Neural progenitor cell (in vitro differentiated cells): ENCODE measurements at regions not wholly inside any gene's neighbourhood (a gene's known extent, or its start where the extent isn't known, plus 50 kb on each side); places are given as distances from the start of the nearest gene placed in this dataset.
A peak's percentile ranks its signal among the peaks of the same experiment; 100 is the strongest.

Experiments used
- DNase-seq: peaks from one replicate; pipeline ENCODE4 v3.0.0-alpha.2; 2016; ENCODE audit warnings: low spot score
- H2AFZ ChIP-seq: fragments of 200-600 bp; sonication (generic); replicated peaks from 2 replicates; pipeline ENCODE4 v1.6.1; 2016; ENCODE audit warnings: antibody characterized with exemption
- H3F3A ChIP-seq: fragments of 200-600 bp; sonication (generic); 2 replicates; pipeline ENCODE4 v1.6.1; 2016; ENCODE audit warnings: antibody characterized with exemption, low read depth
- H3K27ac ChIP-seq: fragments of 200-600 bp; sonication (generic); 2 replicates; pipeline ENCODE4 v1.5.1; 2016; ENCODE audit warnings: mild to moderate bottlenecking
- H3K27me3 ChIP-seq: fragments of 200-600 bp; sonication (generic); 2 replicates; pipeline ENCODE4 v1.6.1; 2016; ENCODE audit warnings: mild to moderate bottlenecking, moderate library complexity
- H3K36me3 ChIP-seq: fragments of 200-600 bp; sonication (generic); 2 replicates; pipeline ENCODE4 v1.5.1; 2016
- H3K4me1 ChIP-seq: fragments of 200-600 bp; sonication (generic); 2 replicates; pipeline ENCODE4 v1.6.1; 2016; ENCODE audit warnings: mixed run types
- H3K4me2 ChIP-seq: fragments of 200-600 bp; sonication (generic); 2 replicates; pipeline ENCODE4 v1.6.1; 2016
- H3K4me3 ChIP-seq: fragments of 200-600 bp; sonication (generic); 2 replicates; pipeline ENCODE4 v1.5.1; 2016
- H3K79me2 ChIP-seq: fragments of 200-600 bp; sonication (generic); 2 replicates; pipeline ENCODE4 v1.6.1; 2016; ENCODE audit warnings: low read depth
- H3K9ac ChIP-seq: fragments of 200-600 bp; sonication (generic); 2 replicates; pipeline ENCODE4 v1.6.1; 2016
- H3K9me3 ChIP-seq: fragments of 200-600 bp; sonication (generic); 2 replicates; pipeline ENCODE4 v1.5.1; 2016; ENCODE audit warnings: low read depth
- H4K20me1 ChIP-seq: fragments of 200-600 bp; sonication (generic); 2 replicates; pipeline ENCODE4 v1.6.1; 2016; ENCODE audit warnings: low read depth
- H3K27ac Mint-ChIP-seq: 3 replicates; pipeline ENCODE4 v1.8.0; 2021; ENCODE audit warnings: mixed read lengths
- H3K27me3 Mint-ChIP-seq: 2 replicates; pipeline ENCODE4 v1.8.0; 2022; ENCODE audit warnings: low read depth, mild to moderate bottlenecking, inconsistent platforms, moderate library complexity, mixed read lengths; ENCODE audit not compliant: insufficient read depth
- H3K36me3 Mint-ChIP-seq: 3 replicates; pipeline ENCODE4 v1.8.0; 2021; ENCODE audit warnings: mixed read lengths
- H3K4me1 Mint-ChIP-seq: 3 replicates; pipeline ENCODE4 v1.8.0; 2021; ENCODE audit warnings: mixed read lengths
- H3K4me3 Mint-ChIP-seq: 3 replicates; pipeline ENCODE4 v1.8.0; 2021; ENCODE audit warnings: mild to moderate bottlenecking, moderate library complexity, mixed read lengths
- H3K9me3 Mint-ChIP-seq: 3 replicates; pipeline ENCODE4 v1.8.0; 2020; ENCODE audit warnings: mixed read lengths
- CTCF ChIP-seq: fragments of 200-600 bp; sonication (generic); IDR thresholded peaks from 2 replicates; pipeline ENCODE4 v1.5.1; 2017; ENCODE audit warnings: antibody characterized with exemption, mild to moderate bottlenecking
- EZH2 ChIP-seq: fragments of 200-600 bp; sonication (generic); IDR thresholded peaks from 2 replicates; pipeline ENCODE4 v1.6.1; 2017; ENCODE audit warnings: antibody characterized with exemption, mild to moderate bottlenecking, moderate library complexity
- EZH2phosphoT487 ChIP-seq: fragments of 200-600 bp; sonication (generic); IDR thresholded peaks from 2 replicates; pipeline ENCODE4 v1.6.1; 2017; ENCODE audit warnings: antibody characterized with exemption

DNA sequence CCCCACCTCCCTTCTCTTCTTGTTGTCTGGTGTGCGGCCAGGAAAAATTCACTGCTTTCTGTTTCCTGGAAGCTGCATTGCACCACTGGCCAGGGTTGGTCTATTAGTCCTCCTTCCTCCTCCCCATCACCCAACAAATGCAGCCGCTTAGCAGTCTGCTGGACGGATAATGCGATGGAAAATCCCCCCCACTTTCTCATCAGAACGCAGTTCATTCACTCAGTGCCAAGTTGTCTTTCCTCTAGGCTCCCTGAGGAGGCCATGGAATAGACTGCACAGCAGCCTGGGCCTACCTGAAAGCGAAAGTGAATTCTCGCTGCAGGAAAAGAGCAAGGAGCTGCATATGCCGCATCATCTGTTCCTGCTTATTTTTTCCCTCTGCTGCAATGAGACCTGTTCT is 513.6 kb downstream of the METTL15 start:
- H3K4me1 ChIP-seq: peaks cover 1% of the 10 kb centered on the region
- H3K4me2 ChIP-seq: no peak overlapping the region
- Mint-ChIP-seq H3K36me3 (no peaks in the 10 kb centered on the region), H3K4me3 (peak overlapping the region; percentile 42), H3K9me3 (peaks cover 1% of the 10 kb centered on the region), H3K27ac (no peak overlapping the region), H3K27me3 (no peaks in the 10 kb centered on the region), H3K4me1 (peaks cover 8% of the 10 kb centered on the region)
- H3K9me3 ChIP-seq: no peaks in the 10 kb centered on the region
- TF ChIP-seq EZH2 (no peak), CTCF (no peak), EZH2phosphoT487 (no peak)
- H3K27ac ChIP-seq: no peak overlapping the region
- no peak overlapping the region for H2AFZ ChIP-seq
- no peak overlapping the region for H3K4me3 ChIP-seq
- no peaks in the 10 kb centered on the region for H3K27me3 ChIP-seq
- no peaks in the 10 kb centered on the region for H4K20me1 ChIP-seq
- H3K36me3 ChIP-seq: no peaks in the 10 kb centered on the region
- H3K9ac ChIP-seq: no peak overlapping the region
- H3F3A ChIP-seq: no peaks in the 10 kb centered on the region
- DNase-seq: no peak
- no peaks in the 10 kb centered on the region for H3K79me2 ChIP-seq

GRCh38 chr11:28619846-28620540 is 511.8 kb downstream of the METTL15 start:
- Mint-ChIP-seq H3K36me3 (no peaks in the 10 kb centered on the region), H3K4me1 (peaks cover 19% of the 10 kb centered on the region), H3K9me3 (peaks cover 1% of the 10 kb centered on the region), H3K27ac (no peak overlapping the region), H3K4me3 (no peak overlapping the region), H3K27me3 (no peaks in the 10 kb centered on the region)
- Histone ChIP-seq H3K27me3 (no peaks in the 10 kb centered on the region), H3K4me1 (peaks cover 15% of the 10 kb centered on the region), H4K20me1 (no peaks in the 10 kb centered on the region), H3K36me3 (no peaks in the 10 kb centered on the region), H3K27ac (no peak overlapping the region), H3K79me2 (no peaks in the 10 kb centered on the region), H3K9me3 (no peaks in the 10 kb centered on the region), H3K9ac (no peak overlapping the region), H3K4me3 (no peak overlapping the region), H3F3A (no peaks in the 10 kb centered on the region), H3K4me2 (no peak overlapping the region), H2AFZ (no peak overlapping the region)
- TF ChIP-seq CTCF (no peak), EZH2phosphoT487 (no peak), EZH2 (no peak)
- DNase-seq: no peak

DNA sequence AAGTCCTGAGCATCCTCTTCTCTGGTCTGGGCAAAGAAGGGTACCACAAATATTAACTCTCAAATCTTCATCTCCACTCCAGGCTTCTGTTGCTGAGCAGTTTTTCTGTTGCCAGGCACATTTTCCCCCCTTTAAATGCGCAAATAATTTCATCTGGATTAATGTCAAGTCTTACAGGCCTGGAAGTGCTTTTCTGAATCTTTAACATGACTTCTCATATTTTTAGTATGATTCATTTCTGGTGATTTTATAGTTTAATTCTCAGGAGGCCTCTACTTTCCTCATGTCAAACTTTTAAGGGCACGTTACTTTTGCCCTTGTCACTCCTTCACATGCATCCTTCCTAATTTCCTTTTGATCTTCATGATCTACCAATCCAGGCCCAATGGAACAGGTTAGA is 510.2 kb downstream of the METTL15 start:
- Histone ChIP-seq H3F3A (no peaks in the 10 kb centered on the region), H4K20me1 (no peaks in the 10 kb centered on the region), H3K79me2 (no peaks in the 10 kb centered on the region), H3K27me3 (no peaks in the 10 kb centered on the region), H3K4me1 (peaks cover 15% of the 10 kb centered on the region), H3K36me3 (no peaks in the 10 kb centered on the region), H2AFZ (no peak overlapping the region), H3K27ac (no peak overlapping the region), H3K4me3 (no peak overlapping the region), H3K9me3 (no peaks in the 10 kb centered on the region), H3K4me2 (no peak overlapping the region), H3K9ac (no peak overlapping the region)
- Mint-ChIP-seq H3K4me1 (peaks cover 19% of the 10 kb centered on the region), H3K4me3 (no peak overlapping the region), H3K36me3 (no peaks in the 10 kb centered on the region), H3K27ac (no peak overlapping the region), H3K9me3 (no peaks in the 10 kb centered on the region), H3K27me3 (peaks cover 3% of the 10 kb centered on the region)
- TF ChIP-seq EZH2phosphoT487 (no peak), CTCF (no peak), EZH2 (no peak)
- DNase-seq: no peak
